ENCODE measurements at regions not wholly inside any gene's neighbourhood (a gene's known extent, or its start where the extent isn't known, plus 50 kb on each side); places are given as distances from the start of the nearest gene placed in this dataset.

DNA sequence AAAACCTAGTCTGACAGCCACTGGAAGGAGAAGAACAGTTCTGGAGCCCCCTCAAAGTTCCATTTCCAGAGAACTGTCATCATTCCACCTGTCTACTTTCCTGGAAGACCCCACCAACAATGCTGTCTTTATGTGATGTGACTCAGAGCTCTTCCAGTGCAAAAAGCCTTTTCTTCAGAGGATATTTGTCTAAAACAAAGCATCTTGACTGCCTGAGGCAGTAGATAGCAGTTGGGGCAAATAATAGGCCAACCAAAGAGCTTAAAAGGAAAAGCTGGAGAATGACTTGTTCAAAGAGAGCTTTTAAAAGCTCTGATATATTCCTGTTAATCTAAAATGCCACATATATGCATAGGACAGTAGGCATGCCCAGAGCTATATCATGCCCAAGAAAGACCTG is 62.6 kb downstream of the MIS18A start:
- DNase-seq (ENCODE audit: low spot score): no peak

GRCh38 chr21:32215306-32215685 is 63.6 kb downstream of the MIS18A start:
- DNase-seq (ENCODE audit: low spot score): no peak

DNA sequence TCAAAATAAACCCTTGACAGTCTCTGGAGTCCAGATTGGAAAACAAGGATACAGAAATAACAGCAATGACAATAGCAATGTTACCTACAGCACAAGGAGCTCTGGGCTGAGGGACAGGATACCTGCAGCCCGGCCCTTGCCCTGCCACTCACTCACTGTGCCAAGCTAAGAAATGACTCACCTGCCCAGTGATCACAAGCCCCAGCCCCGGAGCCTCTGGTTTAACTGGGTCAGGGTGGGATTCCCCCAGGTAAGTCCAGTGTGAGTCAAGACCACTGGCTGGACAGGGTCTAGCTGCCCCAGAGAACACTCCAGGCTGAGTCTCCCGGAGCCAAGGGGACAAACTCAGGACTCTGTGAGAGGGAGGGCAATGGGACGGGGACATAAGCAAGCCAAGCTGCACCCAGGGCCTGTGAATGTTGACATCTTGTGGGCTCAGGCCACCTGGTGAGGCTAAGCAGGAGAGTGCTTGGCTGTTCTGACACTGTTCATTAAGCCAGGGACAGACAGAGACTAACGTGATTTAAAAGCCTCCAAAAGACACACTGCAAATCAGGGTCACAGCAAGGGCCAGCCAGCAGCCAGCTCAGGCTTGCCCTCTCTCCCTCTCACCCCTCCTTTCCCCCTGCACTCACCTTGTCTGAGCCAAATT is 64.1 kb downstream of the MIS18A start:
- no peak for DNase-seq (ENCODE audit: low spot score)

GRCh38 chr21:32212116-32212515 is 66.7 kb downstream of the MIS18A start:
- no peak for DNase-seq (ENCODE audit: low spot score)

DNA sequence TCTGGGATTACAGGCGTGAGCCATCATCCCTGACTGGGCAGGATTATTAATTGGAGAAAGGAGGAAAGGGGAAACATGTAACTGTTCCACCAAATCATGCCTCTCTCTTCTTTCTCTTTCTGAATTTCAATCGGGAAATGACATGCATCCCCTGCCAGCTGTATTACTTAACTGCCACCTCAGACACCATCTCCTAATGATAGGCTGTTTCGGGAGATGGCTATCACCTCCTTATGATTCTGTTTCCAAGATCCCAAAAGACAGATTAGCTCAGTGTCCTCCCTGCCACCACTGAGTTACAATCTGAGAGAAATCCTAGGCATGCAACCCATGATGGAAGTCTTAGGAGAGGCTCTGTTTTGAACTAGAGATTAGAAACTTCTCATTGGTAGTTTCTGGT is 67.5 kb downstream of the MIS18A start:
- no peak for DNase-seq (ENCODE audit: low spot score)

DNA sequence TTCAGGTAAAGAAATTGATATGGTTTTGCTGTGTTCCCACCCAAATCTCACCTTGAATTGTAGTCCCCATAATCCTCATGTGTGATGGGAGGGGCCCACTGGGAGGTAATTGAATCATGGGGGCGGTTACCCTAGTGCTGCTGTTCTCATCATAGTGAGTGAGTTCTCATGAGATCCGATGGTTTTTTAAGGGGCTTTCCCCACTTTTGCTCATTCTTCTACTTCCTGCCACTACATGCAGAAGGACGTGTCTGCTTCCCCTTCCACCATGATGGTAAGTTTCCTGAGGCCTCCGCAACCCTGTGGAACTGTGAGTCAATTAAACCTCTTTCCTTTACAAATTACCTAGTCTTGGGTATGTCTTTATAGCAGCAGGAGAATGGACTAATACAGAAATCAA is 69.3 kb downstream of the MIS18A start:
- DNase-seq (ENCODE audit: low spot score): no peak

DNA sequence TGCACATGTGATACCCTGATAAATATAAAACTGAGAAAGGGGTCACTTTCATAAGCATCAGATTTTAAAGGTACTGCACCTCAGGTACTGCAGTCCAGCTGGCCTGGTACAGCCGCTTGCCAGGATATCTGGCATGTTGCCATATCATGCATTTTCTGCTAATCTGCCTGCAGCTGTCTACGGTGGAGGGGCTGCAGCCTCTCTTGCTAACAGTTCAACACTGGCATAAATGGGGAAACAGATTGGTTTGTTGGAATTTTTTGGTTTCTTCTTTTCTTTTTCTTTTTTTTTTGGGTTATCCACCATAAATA is 71.5 kb downstream of the MIS18A start:
- DNase-seq (ENCODE audit: low spot score): no peak

- no peak for DNase-seq (ENCODE audit: low spot score)
These were observed 72.0 kb downstream of the MIS18A start for GRCh38 chr21:32206631-32207405.

DNA sequence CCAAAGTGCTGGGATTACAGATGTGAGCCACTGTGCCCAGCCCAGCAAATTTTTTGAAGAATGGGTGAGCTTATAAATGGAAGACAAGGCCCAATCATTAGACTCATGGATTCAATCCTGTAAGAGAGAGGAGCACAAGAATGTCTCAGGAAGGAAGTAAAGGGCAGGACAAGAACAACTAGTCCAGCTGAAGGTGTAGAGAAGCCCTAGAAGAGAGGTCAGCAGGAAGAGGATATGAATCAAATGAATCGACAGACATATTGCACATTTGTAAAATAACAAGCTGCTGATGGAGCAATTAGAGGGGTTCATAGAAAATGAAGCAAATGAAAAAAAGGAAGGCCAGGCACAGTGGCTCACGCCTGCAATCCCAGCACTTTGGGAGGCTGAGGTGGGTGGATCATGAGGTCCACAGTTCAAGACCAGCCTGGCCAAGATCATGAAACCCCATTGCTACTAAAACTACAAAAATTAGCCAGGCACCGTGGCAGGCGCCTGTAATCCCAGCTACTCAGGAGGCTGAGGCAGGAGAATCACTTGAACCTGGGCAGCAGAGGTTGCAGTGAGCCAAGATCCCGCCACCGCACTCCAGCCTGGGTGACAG is 74.9 kb downstream of the MIS18A start:
- DNase-seq (ENCODE audit: low spot score): no peak

DNA sequence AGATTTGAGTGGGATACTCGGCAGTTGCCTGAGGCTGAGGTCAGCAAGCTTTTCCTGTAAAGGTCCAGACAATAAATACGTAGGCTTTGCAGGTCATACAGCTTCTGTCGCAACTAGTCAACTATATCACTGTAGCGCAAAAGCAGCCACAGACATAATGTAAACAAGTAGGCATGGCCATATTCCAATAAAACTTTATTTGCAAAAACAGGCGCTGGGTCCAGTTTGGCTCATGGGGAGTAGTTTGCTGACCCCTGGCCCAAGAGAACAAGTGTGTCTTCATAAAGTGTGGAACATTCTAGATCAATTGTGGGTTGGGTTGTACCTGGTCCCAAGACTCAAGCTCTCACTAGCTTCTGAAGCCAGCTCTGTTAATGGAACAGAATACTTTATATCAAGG is 78.8 kb downstream of the MIS18A start:
- DNase-seq (ENCODE audit: low spot score): no peak

GRCh38 chr21:32198384-32198783 is 80.5 kb downstream of the MIS18A start:
- DNase-seq (ENCODE audit: low spot score): no peak

DNA sequence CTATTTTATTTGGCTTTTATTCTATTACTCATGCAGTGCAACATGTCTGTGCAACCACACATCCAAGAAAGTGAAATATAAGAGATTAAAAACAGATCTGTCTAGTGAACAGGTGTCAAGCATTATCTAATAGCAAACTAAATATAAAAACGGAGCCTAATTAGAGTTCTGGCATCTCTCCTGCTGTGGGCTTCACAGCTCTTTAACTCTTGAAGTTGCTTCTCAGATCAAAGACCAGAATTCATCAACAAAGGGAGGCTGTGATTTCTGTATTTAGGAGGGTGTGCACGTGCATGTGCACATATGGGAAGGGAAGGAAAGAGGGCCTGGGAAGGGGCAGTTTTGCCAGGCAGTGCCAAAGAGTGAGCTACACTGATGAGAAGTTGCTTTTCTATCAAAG is 81.0 kb downstream of the MIS18A start:
- DNase-seq (ENCODE audit: low spot score): no peak

GRCh38 chr21:32196001-32196400 is 82.8 kb downstream of the MIS18A start:
- no peak for DNase-seq (ENCODE audit: low spot score)

DNA sequence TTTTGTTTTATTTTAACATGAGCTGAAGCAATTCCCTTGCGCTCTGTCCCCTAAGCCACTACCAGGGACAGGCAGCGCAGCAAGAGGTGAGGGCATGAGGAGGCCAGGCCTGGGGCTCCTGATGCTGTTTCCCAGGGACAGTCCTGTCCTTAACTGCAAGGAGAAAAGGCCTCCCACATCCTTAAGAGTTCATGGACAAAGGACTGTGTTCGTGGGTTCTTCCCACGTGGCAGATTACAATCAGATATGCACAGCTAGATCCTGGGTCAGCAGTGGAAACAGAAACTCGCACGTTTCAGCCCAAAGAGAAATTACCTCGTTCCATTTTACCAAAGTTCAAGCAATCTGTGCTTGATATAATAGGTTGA is 85.8 kb downstream of the MIS18A start:
- no peak for DNase-seq (ENCODE audit: low spot score)

- DNase-seq (ENCODE audit: low spot score): no peak
These were observed 86.4 kb downstream of the MIS18A start for GRCh38 chr21:32192291-32193097.

GRCh38 chr21:32190493-32191144 is 88.2 kb downstream of the MIS18A start:
- DNase-seq (ENCODE audit: low spot score): no peak

DNA sequence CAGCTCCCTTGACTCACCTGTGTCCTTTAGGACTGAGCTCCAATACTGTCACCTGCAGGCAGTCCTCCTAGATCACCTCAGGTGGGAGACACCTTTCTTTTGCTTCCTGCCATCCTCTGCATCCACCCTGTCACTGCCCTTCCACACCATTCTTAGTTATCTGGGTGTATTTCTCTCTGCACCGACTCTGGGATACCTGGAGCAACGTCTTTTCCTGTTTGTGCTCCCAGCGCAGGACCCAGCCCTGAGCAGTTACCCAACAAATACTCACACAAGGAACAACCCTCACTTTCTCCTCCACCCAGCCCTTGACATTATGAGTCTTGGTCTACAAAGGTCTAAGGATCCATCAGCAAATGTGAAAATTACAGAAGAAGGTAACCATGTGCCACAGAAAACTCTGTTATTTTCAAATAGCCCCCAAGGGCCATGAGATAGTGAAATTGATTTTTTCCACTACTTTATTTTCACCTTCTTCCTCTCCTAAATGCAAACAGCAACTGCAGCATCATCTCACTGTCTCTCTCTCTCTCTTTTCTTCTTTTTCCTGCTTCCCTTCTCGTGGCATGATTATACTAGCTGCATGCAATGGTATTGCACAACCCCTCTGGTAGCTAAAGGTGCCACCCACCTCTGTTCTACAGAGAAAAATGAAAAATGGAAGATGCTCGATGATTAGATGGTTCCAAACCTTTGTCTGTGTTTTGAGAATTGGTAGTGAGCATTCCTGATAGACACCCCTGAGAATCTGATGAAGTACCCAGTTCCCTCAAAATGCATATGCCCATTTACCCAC is 89.0 kb downstream of the MIS18A start:
- DNase-seq (ENCODE audit: low spot score): no peak

GRCh38 chr21:32186804-32187203 is 92.0 kb downstream of the MIS18A start:
- DNase-seq (ENCODE audit: low spot score): no peak

DNA sequence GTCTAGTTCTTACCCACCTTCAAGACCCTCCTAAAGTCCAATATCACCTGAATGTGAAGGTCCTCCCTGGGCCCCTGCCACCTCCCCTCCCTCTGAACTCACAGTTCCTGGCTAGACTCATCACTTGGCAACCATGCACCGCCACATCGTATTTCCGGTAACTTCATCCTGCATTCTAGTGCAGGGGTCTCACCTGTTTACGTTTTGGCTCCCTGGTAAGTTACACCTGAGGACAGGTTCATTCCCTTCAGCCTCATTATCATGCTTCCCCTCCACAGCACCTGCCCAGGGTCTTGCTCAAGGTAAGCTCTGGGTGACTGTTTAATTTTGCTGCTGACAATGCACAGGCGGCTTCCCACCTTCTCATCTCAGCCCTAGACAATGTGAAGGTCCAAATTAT is 93.1 kb downstream of the MIS18A start:
- DNase-seq (ENCODE audit: low spot score): no peak

- no peak for DNase-seq (ENCODE audit: low spot score)
These were observed 93.7 kb downstream of the MIS18A start for GRCh38 chr21:32185103-32185502.

DNA sequence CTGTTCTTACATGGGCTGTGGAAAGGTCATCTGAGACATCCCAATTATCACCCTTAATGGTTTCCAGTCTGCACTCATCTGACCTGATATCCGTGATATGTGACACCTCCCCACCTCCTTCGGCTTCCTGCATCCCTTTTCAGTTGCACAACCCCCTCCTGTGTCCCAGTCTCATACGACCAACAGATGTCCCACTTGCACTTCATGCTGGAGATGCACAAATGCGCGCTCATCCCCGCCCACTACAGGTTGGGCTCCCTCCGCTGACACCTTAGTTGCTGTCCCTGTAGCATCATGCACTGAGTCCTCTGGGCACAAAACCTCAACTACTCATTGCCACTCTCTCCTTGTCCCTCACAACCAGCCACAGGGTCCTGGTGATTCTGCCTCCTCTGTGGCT is 94.4 kb downstream of the MIS18A start:
- no peak for DNase-seq (ENCODE audit: low spot score)

Measured in mesenteric fat pad (tissue), 1 donor.